ENCODE measurements at regions not wholly inside any gene's neighbourhood (a gene's known extent, or its start where the extent isn't known, plus 50 kb on each side); places are given as distances from the start of the nearest gene placed in this dataset.

- Histone ChIP-seq H3K27me3 (replicated peaks; ENCODE audit: insufficient read depth, low read depth, low read length, poor library complexity) (no peaks in the 10 kb centered on the region), H3K4me3 (ENCODE audit: low read depth, low read length, poor library complexity, severe bottlenecking) (no peak overlapping the region), H3K4me1 (ENCODE audit: insufficient read depth, low read length, poor library complexity, severe bottlenecking) (peaks cover 11% of the 10 kb centered on the region), H3K27ac (ENCODE audit: low read depth, low read length, poor library complexity, severe bottlenecking) (no peak overlapping the region), H3K9me3 (ENCODE audit: low read depth, low read length, poor library complexity, severe bottlenecking) (no peaks in the 10 kb centered on the region), H3K36me3 (ENCODE audit: insufficient read depth, low read length, poor library complexity, severe bottlenecking) (no peaks in the 10 kb centered on the region)
- no peak for TF ChIP-seq EZH2 (IDR thresholded peaks at IDR 0.05; ENCODE audit: borderline replicate concordance, low read depth, low read length, poor library complexity, severe bottlenecking)
- TF ChIP-seq, protein P1, sequence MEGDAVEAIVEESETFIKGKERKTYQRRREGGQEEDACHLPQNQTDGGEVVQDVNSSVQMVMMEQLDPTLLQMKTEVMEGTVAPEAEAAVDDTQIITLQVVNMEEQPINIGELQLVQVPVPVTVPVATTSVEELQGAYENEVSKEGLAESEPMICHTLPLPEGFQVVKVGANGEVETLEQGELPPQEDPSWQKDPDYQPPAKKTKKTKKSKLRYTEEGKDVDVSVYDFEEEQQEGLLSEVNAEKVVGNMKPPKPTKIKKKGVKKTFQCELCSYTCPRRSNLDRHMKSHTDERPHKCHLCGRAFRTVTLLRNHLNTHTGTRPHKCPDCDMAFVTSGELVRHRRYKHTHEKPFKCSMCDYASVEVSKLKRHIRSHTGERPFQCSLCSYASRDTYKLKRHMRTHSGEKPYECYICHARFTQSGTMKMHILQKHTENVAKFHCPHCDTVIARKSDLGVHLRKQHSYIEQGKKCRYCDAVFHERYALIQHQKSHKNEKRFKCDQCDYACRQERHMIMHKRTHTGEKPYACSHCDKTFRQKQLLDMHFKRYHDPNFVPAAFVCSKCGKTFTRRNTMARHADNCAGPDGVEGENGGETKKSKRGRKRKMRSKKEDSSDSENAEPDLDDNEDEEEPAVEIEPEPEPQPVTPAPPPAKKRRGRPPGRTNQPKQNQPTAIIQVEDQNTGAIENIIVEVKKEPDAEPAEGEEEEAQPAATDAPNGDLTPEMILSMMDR (conservative IDR thresholded peaks at IDR 0.05; ENCODE audit: low read depth, low read length): no peak
- no TSS peak for BruUV-seq (replicated peaks)
- ChIA-PET CTCF (no interaction called here), POLR2A (ENCODE audit: low non-redundant PET) (no interaction called here)
- no peak for DNase-seq (ENCODE audit: low spot score)
- intact Hi-C loops (cut with micrococcal nuclease; ENCODE audit: unreplicated experiment): no loop called here
Measured at GRCh38 chr2:133824869-133825268, 256.6 kb upstream of the NCKAP5 start.

- BruUV-seq (replicated peaks): no TSS peak
- H3K27me3 ChIP-seq (replicated peaks; ENCODE audit: insufficient read depth, low read depth, low read length, poor library complexity): no peaks in the 10 kb centered on the region
- peaks cover 11% of the 10 kb centered on the region for H3K4me1 ChIP-seq (ENCODE audit: insufficient read depth, low read length, poor library complexity, severe bottlenecking)
- H3K9me3 ChIP-seq (ENCODE audit: low read depth, low read length, poor library complexity, severe bottlenecking): no peaks in the 10 kb centered on the region
- TF ChIP-seq EZH2 (IDR thresholded peaks at IDR 0.05; ENCODE audit: borderline replicate concordance, low read depth, low read length, poor library complexity, severe bottlenecking): no peak
- TF ChIP-seq, protein P1 (conservative IDR thresholded peaks at IDR 0.05; ENCODE audit: low read depth, low read length): no peak
- intact Hi-C loops (cut with micrococcal nuclease; ENCODE audit: unreplicated experiment): no loop called here
- H3K36me3 ChIP-seq (ENCODE audit: insufficient read depth, low read length, poor library complexity, severe bottlenecking): no peaks in the 10 kb centered on the region
- CTCF ChIA-PET: no interaction called here
- H3K27ac ChIP-seq (ENCODE audit: low read depth, low read length, poor library complexity, severe bottlenecking): no peak overlapping the region
- POLR2A ChIA-PET (ENCODE audit: low non-redundant PET): no interaction called here
- no peak overlapping the region for H3K4me3 ChIP-seq (ENCODE audit: low read depth, low read length, poor library complexity, severe bottlenecking)
- no peak for DNase-seq (ENCODE audit: low spot score)
Measured at GRCh38 chr2:133825778-133826177, 257.5 kb upstream of the NCKAP5 start.

DNA sequence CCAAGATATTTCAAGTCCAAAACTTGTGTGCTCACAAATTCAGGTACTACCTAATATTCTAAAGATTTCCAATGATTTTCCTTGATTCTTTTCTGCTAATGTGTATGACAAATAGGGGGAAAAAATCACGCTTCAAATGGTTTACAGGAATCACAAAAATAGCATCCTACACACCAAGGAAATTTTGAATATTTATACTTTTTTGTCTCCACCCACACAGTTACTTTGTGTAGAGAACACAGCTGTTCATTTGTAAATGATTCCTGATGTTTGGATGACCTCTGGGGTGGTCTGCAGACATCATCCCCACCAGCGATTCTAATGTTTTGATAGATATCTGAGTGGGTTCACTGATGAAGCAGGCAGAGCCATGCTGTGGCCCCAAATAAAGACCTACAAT is 260.6 kb upstream of the NCKAP5 start:
- ChIA-PET CTCF (no interaction called here), POLR2A (ENCODE audit: low non-redundant PET) (no interaction called here)
- H3K36me3 ChIP-seq (ENCODE audit: insufficient read depth, low read length, poor library complexity, severe bottlenecking): no peaks in the 10 kb centered on the region
- TF ChIP-seq EZH2 (IDR thresholded peaks at IDR 0.05; ENCODE audit: borderline replicate concordance, low read depth, low read length, poor library complexity, severe bottlenecking): no peak
- TF ChIP-seq, protein P1 (conservative IDR thresholded peaks at IDR 0.05; ENCODE audit: low read depth, low read length): no peak
- intact Hi-C loops (cut with micrococcal nuclease; ENCODE audit: unreplicated experiment): no loop called here
- DNase-seq (ENCODE audit: low spot score): no peak
- no peak overlapping the region for H3K27ac ChIP-seq (ENCODE audit: low read depth, low read length, poor library complexity, severe bottlenecking)
- no peaks in the 10 kb centered on the region for H3K27me3 ChIP-seq (replicated peaks; ENCODE audit: insufficient read depth, low read depth, low read length, poor library complexity)
- H3K4me1 ChIP-seq (ENCODE audit: insufficient read depth, low read length, poor library complexity, severe bottlenecking): peaks cover 11% of the 10 kb centered on the region
- H3K4me3 ChIP-seq (ENCODE audit: low read depth, low read length, poor library complexity, severe bottlenecking): no peak overlapping the region
- H3K9me3 ChIP-seq (ENCODE audit: low read depth, low read length, poor library complexity, severe bottlenecking): no peaks in the 10 kb centered on the region
- BruUV-seq (replicated peaks): no TSS peak

Data from A673 (cell line).